ENCODE measurements at regions not wholly inside any gene's neighbourhood (a gene's known extent, or its start where the extent isn't known, plus 50 kb on each side); places are given as distances from the start of the nearest gene placed in this dataset.

DNA sequence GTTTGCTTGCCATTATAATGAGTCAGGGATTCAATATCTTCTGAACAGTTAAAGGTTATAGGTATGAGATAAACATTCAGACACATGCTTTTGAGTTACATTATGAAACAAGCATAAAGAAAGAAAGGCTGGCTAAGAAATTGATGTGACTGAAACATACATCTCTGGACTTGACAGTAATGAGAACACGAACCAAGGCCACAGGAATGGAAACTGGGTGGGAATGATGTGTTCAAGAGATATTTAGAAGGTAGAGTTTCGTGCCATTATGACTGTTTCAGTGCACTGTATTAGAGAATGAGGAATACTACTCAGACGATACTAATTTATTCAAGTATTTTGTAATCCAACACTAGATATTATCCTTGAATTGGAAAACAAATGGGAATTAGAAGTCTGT lies 332.1 kb upstream of the MAGI2 start:
- TF ChIP-seq, protein P1, sequence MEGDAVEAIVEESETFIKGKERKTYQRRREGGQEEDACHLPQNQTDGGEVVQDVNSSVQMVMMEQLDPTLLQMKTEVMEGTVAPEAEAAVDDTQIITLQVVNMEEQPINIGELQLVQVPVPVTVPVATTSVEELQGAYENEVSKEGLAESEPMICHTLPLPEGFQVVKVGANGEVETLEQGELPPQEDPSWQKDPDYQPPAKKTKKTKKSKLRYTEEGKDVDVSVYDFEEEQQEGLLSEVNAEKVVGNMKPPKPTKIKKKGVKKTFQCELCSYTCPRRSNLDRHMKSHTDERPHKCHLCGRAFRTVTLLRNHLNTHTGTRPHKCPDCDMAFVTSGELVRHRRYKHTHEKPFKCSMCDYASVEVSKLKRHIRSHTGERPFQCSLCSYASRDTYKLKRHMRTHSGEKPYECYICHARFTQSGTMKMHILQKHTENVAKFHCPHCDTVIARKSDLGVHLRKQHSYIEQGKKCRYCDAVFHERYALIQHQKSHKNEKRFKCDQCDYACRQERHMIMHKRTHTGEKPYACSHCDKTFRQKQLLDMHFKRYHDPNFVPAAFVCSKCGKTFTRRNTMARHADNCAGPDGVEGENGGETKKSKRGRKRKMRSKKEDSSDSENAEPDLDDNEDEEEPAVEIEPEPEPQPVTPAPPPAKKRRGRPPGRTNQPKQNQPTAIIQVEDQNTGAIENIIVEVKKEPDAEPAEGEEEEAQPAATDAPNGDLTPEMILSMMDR (IDR thresholded peaks at IDR 0.05): no peak
- TF ChIP-seq ZFX (IDR thresholded peaks at IDR 0.05; ENCODE audit: borderline replicate concordance): no peak
